ENCODE measurements at regions not wholly inside any gene's neighbourhood (a gene's known extent, or its start where the extent isn't known, plus 50 kb on each side); places are given as distances from the start of the nearest gene placed in this dataset.

GRCh38 chr3:23723930-23724329 lies 81.8 kb upstream of the UBE2E1 start:
- TF ChIP-seq POLR2A (IDR thresholded peaks at IDR 0.05) = no peak
- no peak for TF ChIP-seq CTCF (IDR thresholded peaks at IDR 0.05)
